22Rv1 (cell line): ENCODE measurements at regions not wholly inside any gene's neighbourhood (a gene's known extent, or its start where the extent isn't known, plus 50 kb on each side); places are given as distances from the start of the nearest gene placed in this dataset.

Experiments
- CTCF ChIP-seq: fragments of 450-650 bp; IDR thresholded peaks from 2 replicates; pipeline ENCODE4 v1.5.1; 2017; ENCODE audit warnings: mild to moderate bottlenecking
- ZFX ChIP-seq: fragments of 450-650 bp; IDR thresholded peaks from 2 replicates; pipeline ENCODE4 v1.6.1; 2017; ENCODE audit warnings: antibody characterized with exemption, borderline replicate concordance

GRCh38 chr16:59341368-59341767, 607.3 kb upstream of the GOT2 start:
- no peak for TF ChIP-seq CTCF
- no peak for TF ChIP-seq ZFX
